ENCODE measurements at regions not wholly inside any gene's neighbourhood (a gene's known extent, or its start where the extent isn't known, plus 50 kb on each side); places are given as distances from the start of the nearest gene placed in this dataset.

GRCh38 chr6:4303638-4304037, 168.3 kb upstream of the ECI2 start:
- Histone ChIP-seq H3K9ac (replicated peaks; ENCODE audit: extremely low read depth, insufficient read depth, low read length) (no peak overlapping the region), H3K79me2 (ENCODE audit: control insufficient read depth, insufficient read depth, low read length) (no peaks in the 10 kb centered on the region), H3K4me2 (ENCODE audit: insufficient read depth, low read length) (no peak overlapping the region), H2AFZ (ENCODE audit: low read depth, low read length) (no peak overlapping the region), H3K9me1 (replicated peaks; ENCODE audit: control insufficient read depth, extremely low read depth, insufficient read depth, low read length) (no peaks in the 10 kb centered on the region), H3K9me3 (replicated peaks; ENCODE audit: control insufficient read depth, insufficient read depth, low read length) (no peaks in the 10 kb centered on the region), H3K27me3 (ENCODE audit: control insufficient read depth in 2 of 2, insufficient read depth in 2 of 2, low read length in 2 of 2) (peaks cover 0 to 2% of the 10 kb centered on the region in 2 experiments), H4K20me1 (replicated peaks; ENCODE audit: control insufficient read depth, extremely low read depth, insufficient read depth, low read length) (no peaks in the 10 kb centered on the region), H3K4me1 (ENCODE audit: control insufficient read depth, extremely low read depth, insufficient read depth, low read length) (no peaks in the 10 kb centered on the region), H3K36me3 (ENCODE audit: control insufficient read depth in 2 of 2, extremely low read depth in 1 of 2, insufficient read depth in 2 of 2, low read length in 2 of 2) (no peaks in the 10 kb centered on the region), H3K4me3 (replicated peaks in 1 of 3; ENCODE audit: insufficient read depth in 1 of 3, low read depth in 1 of 3, low read length in 3 of 3) (no peak overlapping the region), H3K27ac (ENCODE audit: insufficient read depth, low read depth, low read length) (no peak overlapping the region)
- dilution Hi-C loops (cut with MboI; ENCODE audit: extremely low pct_ligation_motif_present, low sequenced_read_pairs): no loop called here
- FAIRE-seq (no peak), DNase-seq (ENCODE audit: low read depth, low spot score) (no peak)
- ChIA-PET POLR2A (no interaction called here), CTCF (interaction anchor here (2.4 kb wide), 1 partner anchor 10 kb away, joined by 5 read pairs; no protein-coding TSS in a partner anchor)
- no peak for TF ChIP-seq JUN (IDR thresholded peaks at IDR 0.05; ENCODE audit: borderline replicate concordance, insufficient read depth, insufficient read length, low read depth)
- intact Hi-C loops (cut with micrococcal nuclease): no loop called here
- BruUV-seq (replicated peaks): no TSS peak

- no peak for DNase-seq (ENCODE audit: low read depth, low spot score)
These were observed 167.1 kb upstream of the ECI2 start for GRCh38 chr6:4302524-4302923.

More at GRCh38 chr6:4302524-4302923, 167.1 kb upstream of the ECI2 start:
- Histone ChIP-seq H3K79me2 (ENCODE audit: control insufficient read depth, insufficient read depth, low read length) (no peaks in the 10 kb centered on the region), H3K9ac (replicated peaks; ENCODE audit: extremely low read depth, insufficient read depth, low read length) (no peak overlapping the region), H4K20me1 (replicated peaks; ENCODE audit: control insufficient read depth, extremely low read depth, insufficient read depth, low read length) (no peaks in the 10 kb centered on the region), H3K4me2 (ENCODE audit: insufficient read depth, low read length) (no peak overlapping the region), H3K36me3 (ENCODE audit: control insufficient read depth in 2 of 2, extremely low read depth in 1 of 2, insufficient read depth in 2 of 2, low read length in 2 of 2) (no peaks in the 10 kb centered on the region), H3K27ac (ENCODE audit: insufficient read depth, low read depth, low read length) (no peak overlapping the region), H3K4me3 (replicated peaks in 1 of 3; ENCODE audit: insufficient read depth in 1 of 3, low read depth in 1 of 3, low read length in 3 of 3) (no peak overlapping the region), H3K9me3 (replicated peaks; ENCODE audit: control insufficient read depth, insufficient read depth, low read length) (no peaks in the 10 kb centered on the region), H3K27me3 (ENCODE audit: control insufficient read depth in 2 of 2, insufficient read depth in 2 of 2, low read length in 2 of 2) (peaks cover 0 to 2% of the 10 kb centered on the region in 2 experiments), H2AFZ (ENCODE audit: low read depth, low read length) (no peak overlapping the region), H3K9me1 (replicated peaks; ENCODE audit: control insufficient read depth, extremely low read depth, insufficient read depth, low read length) (no peaks in the 10 kb centered on the region), H3K4me1 (ENCODE audit: control insufficient read depth, extremely low read depth, insufficient read depth, low read length) (no peaks in the 10 kb centered on the region)
- no peak for FAIRE-seq
- ChIA-PET CTCF (no interaction called here), POLR2A (no interaction called here)
- intact Hi-C loops (cut with micrococcal nuclease) (no loop called here), dilution Hi-C loops (cut with MboI; ENCODE audit: extremely low pct_ligation_motif_present, low sequenced_read_pairs) (no loop called here)
- no TSS peak for BruUV-seq (replicated peaks)
- TF ChIP-seq GATA2 (IDR thresholded peaks at IDR 0.05; ENCODE audit: insufficient read depth, insufficient read length, low read depth, low read length) (no peak), FOS (IDR thresholded peaks at IDR 0.05; ENCODE audit: borderline replicate concordance, insufficient read depth, low read length) (no peak), MYC (IDR thresholded peaks at IDR 0.05; ENCODE audit: low read depth, low read length) (no peak), POLR2A (IDR thresholded peaks at IDR 0.05; ENCODE audit: low read depth, low read length) (no peak), EZH2 (IDR thresholded peaks at IDR 0.05; ENCODE audit: borderline replicate concordance, low read depth, low read length, severe bottlenecking) (no peak), POLR2AphosphoS5 (IDR thresholded peaks at IDR 0.05; ENCODE audit: insufficient read depth, low read depth, low read length) (no peak), JUN (IDR thresholded peaks at IDR 0.05; ENCODE audit: borderline replicate concordance, insufficient read depth, insufficient read length, low read depth) (no peak)
